ENCODE measurements at regions not wholly inside any gene's neighbourhood (a gene's known extent, or its start where the extent isn't known, plus 50 kb on each side); places are given as distances from the start of the nearest gene placed in this dataset.

- TF ChIP-seq CTCF (IDR thresholded peaks at IDR 0.05) (no peak), YY1 (IDR thresholded peaks at IDR 0.05; ENCODE audit: low read depth) (no peak), NFIC (IDR thresholded peaks at IDR 0.05; ENCODE audit: borderline replicate concordance) (no peak), USF2 (IDR thresholded peaks at IDR 0.05; ENCODE audit: borderline replicate concordance, low read depth, low read length) (no peak), FOSL2 (IDR thresholded peaks at IDR 0.05; ENCODE audit: borderline replicate concordance, low read depth) (no peak), REST (IDR thresholded peaks at IDR 0.05; ENCODE audit: low read depth, low read length) (no peak), GATA2 (CRISPR knock-in tag; IDR thresholded peaks at IDR 0.05) (no peak), POLR2AphosphoS5 (IDR thresholded peaks at IDR 0.05; ENCODE audit: low read depth, low read length) (no peak), TAF1 (IDR thresholded peaks at IDR 0.05; ENCODE audit: borderline replicate concordance, low read depth, low read length) (no peak), EP300 (IDR thresholded peaks at IDR 0.05; ENCODE audit: borderline replicate concordance in 1 of 2, low read depth in 1 of 2, low read length in 1 of 2) (no peak)
These were observed 208.2 kb upstream of the EPHA4 start for GRCh38 chr2:221780281-221780688.
